ENCODE measurements at regions not wholly inside any gene's neighbourhood (a gene's known extent, or its start where the extent isn't known, plus 50 kb on each side); places are given as distances from the start of the nearest gene placed in this dataset.
A peak's percentile ranks its signal among the peaks of the same experiment; 100 is the strongest.
"Not testable (repeated sequence)": the region's sequence is repeated elsewhere in the genome, so short reads cannot be mapped to it uniquely, and the experiment has no call there.

- FAIRE-seq: no peak
Observed at GRCh38 chr4:144799486-144799885, 153.5 kb downstream of the HHIP start.

- FAIRE-seq: no peak
Observed at GRCh38 chr4:144801731-144802130, 155.8 kb downstream of the HHIP start.

- FAIRE-seq: no peak
Observed at GRCh38 chr4:144808034-144808433, 162.1 kb downstream of the HHIP start.

- no peak for FAIRE-seq
Observed at GRCh38 chr4:144809056-144809640, 163.2 kb downstream of the HHIP start.

GRCh38 chr4:144816668-144817067 is 170.7 kb downstream of the HHIP start:
- FAIRE-seq: no peak

GRCh38 chr4:144817081-144817480 is 171.1 kb downstream of the HHIP start:
- FAIRE-seq: no peak

GRCh38 chr4:144818136-144818535 is 172.2 kb downstream of the HHIP start:
- FAIRE-seq: no peak

GRCh38 chr4:144819591-144819990 is 173.6 kb downstream of the HHIP start:
- FAIRE-seq: no peak

- no peak for FAIRE-seq
Observed at GRCh38 chr4:144820011-144820727, 174.2 kb downstream of the HHIP start.

GRCh38 chr4:144820728-144821085 is 174.8 kb downstream of the HHIP start:
- no peak for FAIRE-seq

- no peak for FAIRE-seq
Observed at GRCh38 chr4:144831971-144832370, 186.0 kb downstream of the HHIP start.

- no peak for FAIRE-seq
Observed at GRCh38 chr4:144845411-144845810, 199.5 kb downstream of the HHIP start.

GRCh38 chr4:144851948-144852347 is 206.0 kb downstream of the HHIP start:
- FAIRE-seq: no peak

- no peak for FAIRE-seq
Observed at GRCh38 chr4:144861471-144861870, 215.5 kb downstream of the HHIP start.

GRCh38 chr4:144862210-144862609 is 216.3 kb downstream of the HHIP start:
- no peak for FAIRE-seq

GRCh38 chr4:144864891-144865290 is 218.9 kb downstream of the HHIP start:
- not testable (repeated sequence) for FAIRE-seq

- FAIRE-seq: no peak
Observed at GRCh38 chr4:144868309-144868708, 222.4 kb downstream of the HHIP start.

- FAIRE-seq: no peak
Observed at GRCh38 chr4:144872508-144873225, 225.3 kb downstream of the ANAPC10 start.

- no peak for FAIRE-seq
Observed at GRCh38 chr4:144873226-144873990, 224.6 kb downstream of the ANAPC10 start.

GRCh38 chr4:144894573-144894972 is 203.4 kb downstream of the ANAPC10 start:
- FAIRE-seq: no peak

GRCh38 chr4:144899393-144899792 is 198.6 kb downstream of the ANAPC10 start:
- FAIRE-seq: no peak

- no peak for FAIRE-seq
Observed at GRCh38 chr4:144901141-144901540, 196.9 kb downstream of the ANAPC10 start.

- FAIRE-seq: peak; percentile 27
Observed at GRCh38 chr4:144902614-144903013, 195.4 kb downstream of the ANAPC10 start.

All from A204.1 (cell line).